ENCODE measurements at regions not wholly inside any gene's neighbourhood (a gene's known extent, or its start where the extent isn't known, plus 50 kb on each side); places are given as distances from the start of the nearest gene placed in this dataset.

- TF ChIP-seq CTCF (IDR thresholded peaks at IDR 0.05) (no peak), POLR2A (IDR thresholded peaks at IDR 0.05) (no peak)
Observed at GRCh38 chr4:152047451-152047850, 286.6 kb upstream of the GATB start.

Measured in esophagus squamous epithelium (tissue), 4 donors.